Mammary epithelial cell (primary cell): ENCODE measurements at regions not wholly inside any gene's neighbourhood (a gene's known extent, or its start where the extent isn't known, plus 50 kb on each side); places are given as distances from the start of the nearest gene placed in this dataset.

Source experiments
- CTCF ChIP-seq, 2 donors: IDR thresholded peaks in 1 of 2; conservative IDR thresholded peaks in 1 of 2; 2 replicates each; pipeline ENCODE4 v1.5.1; 2011 to 2012; ENCODE audit warnings: inconsistent platforms in 2 of 2, low read length in 2 of 2, mild to moderate bottlenecking in 2 of 2, control low read depth in 1 of 2, low read depth in 1 of 2; ENCODE audit not compliant: insufficient read depth in 1 of 2; ENCODE audit errors: extremely low read depth in 1 of 2
- EZH2 ChIP-seq: IDR thresholded peaks from 2 replicates; pipeline ENCODE4 v1.6.1; 2012; ENCODE audit warnings: low read length, inconsistent platforms, borderline replicate concordance

- no peak for TF ChIP-seq CTCF (conservative IDR thresholded peaks at IDR 0.05 in 1 of 2, IDR thresholded peaks at IDR 0.05 in 1 of 2; ENCODE audit: extremely low read depth in 1 of 2, insufficient read depth in 1 of 2, low read depth in 1 of 2, low read length in 2 of 2)
- no peak for TF ChIP-seq EZH2
These were observed 390.9 kb downstream of the LRRC70 start for GRCh38 chr5:62969409-62970120.
